Fibroblast of peridontal ligament (primary cell): ENCODE measurements at regions not wholly inside any gene's neighbourhood (a gene's known extent, or its start where the extent isn't known, plus 50 kb on each side); places are given as distances from the start of the nearest gene placed in this dataset.

Experiments used
- DNase-seq: peaks from one replicate; pipeline ENCODE4 v3.0.0-alpha.2; 2010; ENCODE audit errors: extremely low read depth

GRCh38 chr7:12783421-12784095 is 96.1 kb downstream of the ARL4A start:
- peak; percentile 14 for DNase-seq

- no peak for DNase-seq
These were observed 98.0 kb downstream of the ARL4A start for GRCh38 chr7:12785473-12785872.

- no peak for DNase-seq
These were observed 99.1 kb downstream of the ARL4A start for GRCh38 chr7:12786494-12786893.

GRCh38 chr7:12788171-12788570 is 100.7 kb downstream of the ARL4A start:
- DNase-seq = no peak

- DNase-seq = no peak
These were observed 101.2 kb downstream of the ARL4A start for GRCh38 chr7:12788591-12788990.

GRCh38 chr7:12794722-12795302 is 107.4 kb downstream of the ARL4A start:
- DNase-seq = no peak

- no peak for DNase-seq
These were observed 109.1 kb downstream of the ARL4A start for GRCh38 chr7:12796397-12797127.

- DNase-seq = peak; percentile 10
These were observed 113.1 kb downstream of the ARL4A start for GRCh38 chr7:12800486-12800885.

- no peak for DNase-seq
These were observed 113.7 kb downstream of the ARL4A start for GRCh38 chr7:12801107-12801506.

- DNase-seq = no peak
These were observed 114.6 kb downstream of the ARL4A start for GRCh38 chr7:12802070-12802469.

GRCh38 chr7:12803542-12803941 is 116.1 kb downstream of the ARL4A start:
- DNase-seq = no peak

- DNase-seq = no peak
These were observed 118.1 kb downstream of the ARL4A start for GRCh38 chr7:12805518-12805928.

- no peak for DNase-seq
These were observed 118.5 kb downstream of the ARL4A start for GRCh38 chr7:12805957-12806356.

- no peak for DNase-seq
These were observed 122.0 kb downstream of the ARL4A start for GRCh38 chr7:12809476-12809875.

- no peak for DNase-seq
These were observed 124.7 kb downstream of the ARL4A start for GRCh38 chr7:12812111-12812510.

- no peak for DNase-seq
These were observed 126.7 kb downstream of the ARL4A start for GRCh38 chr7:12814107-12814506.

GRCh38 chr7:12814828-12815227 is 127.4 kb downstream of the ARL4A start:
- no peak for DNase-seq

GRCh38 chr7:12815426-12815825 is 128.0 kb downstream of the ARL4A start:
- no peak for DNase-seq

- no peak for DNase-seq
These were observed 128.4 kb downstream of the ARL4A start for GRCh38 chr7:12815871-12816270.

GRCh38 chr7:12820777-12821176 is 133.3 kb downstream of the ARL4A start:
- no peak for DNase-seq

GRCh38 chr7:12821746-12822145 is 134.3 kb downstream of the ARL4A start:
- no peak for DNase-seq

GRCh38 chr7:12826079-12826478 is 138.6 kb downstream of the ARL4A start:
- no peak for DNase-seq

- DNase-seq = no peak
These were observed 139.9 kb downstream of the ARL4A start for GRCh38 chr7:12827219-12827821.
